IMR-90 (cell line): ENCODE measurements at regions not wholly inside any gene's neighbourhood (a gene's known extent, or its start where the extent isn't known, plus 50 kb on each side); places are given as distances from the start of the nearest gene placed in this dataset.
A peak's percentile ranks its signal among the peaks of the same experiment; 100 is the strongest.

Experiments used
- ATAC-seq: fragments of 200-7000 bp; cut with Tn5 transposase; 2 replicates; pipeline ENCODE4 v1.9.1; 2020; ENCODE audit warnings: low read depth, mild to moderate bottlenecking, moderate library complexity
- BruUV-seq: library from RNA; stranded (reverse); fragments of 400-500 nt; replicated peaks from 2 replicates; lab custom pipeline; 2021; lab: Mats Ljungman, UMichigan
- CTCF ChIA-PET: fragments of 300-600 bp; formaldehyde crosslinking; extraction: SDS; loops from one replicate; lab custom pipeline; 2021; ENCODE audit warnings: antibody characterized with exemption; lab: Yijun Ruan, JAX
- POLR2A ChIA-PET: fragments of 300-600 bp; sonication (Branson Sonifier 250); formaldehyde crosslinking; loops from one replicate; lab custom pipeline; 2022; ENCODE audit warnings: antibody characterized with exemption; ENCODE audit not compliant: unreplicated experiment; lab: Charles Lee
- DNase-seq: peaks from one replicate; pipeline ENCODE4 v3.0.0; 2013
- H2AFZ ChIP-seq: replicated peaks from 2 replicates; pipeline ENCODE3; 2013; ENCODE audit warnings: low read length, mild to moderate bottlenecking; ENCODE audit not compliant: poor library complexity
- H2AK5ac ChIP-seq: 2 replicates; pipeline ENCODE4 v1.6.1; 2013; ENCODE audit warnings: low read depth, low read length, inconsistent platforms
- H2AK9ac ChIP-seq: replicated peaks from 2 replicates; pipeline ENCODE3; 2013; ENCODE audit warnings: mild to moderate bottlenecking, low read depth, low read length, moderate library complexity; ENCODE audit not compliant: poor library complexity
- H2BK120ac ChIP-seq: 2 replicates; pipeline ENCODE4 v1.6.1; 2013; ENCODE audit warnings: low read depth, low read length, inconsistent platforms
- H2BK15ac ChIP-seq: 3 replicates; pipeline ENCODE4 v1.6.1; 2013; ENCODE audit warnings: low read depth, low read length, inconsistent platforms
- H2BK20ac ChIP-seq: 2 replicates; pipeline ENCODE4 v1.6.1; 2013; ENCODE audit warnings: low read depth, mild to moderate bottlenecking, inconsistent platforms, low read length, moderate library complexity
- H2BK5ac ChIP-seq: 2 replicates; pipeline ENCODE4 v1.6.1; 2013; ENCODE audit warnings: mild to moderate bottlenecking, low read depth, low read length, inconsistent platforms; ENCODE audit not compliant: poor library complexity, severe bottlenecking
- H3K14ac ChIP-seq: replicated peaks from 2 replicates; pipeline ENCODE4 v1.6.1; 2013; ENCODE audit warnings: low read depth, low read length, inconsistent platforms
- H3K18ac ChIP-seq: 2 replicates; pipeline ENCODE4 v1.6.1; 2013; ENCODE audit warnings: low read depth, low read length, control low read depth
- H3K23ac ChIP-seq: 2 replicates; pipeline ENCODE4 v1.6.1; 2013; ENCODE audit warnings: low read depth, low read length, inconsistent platforms
- H3K27ac ChIP-seq: 2 replicates; pipeline ENCODE4 v1.5.1; 2013; ENCODE audit warnings: mild to moderate bottlenecking, control low read depth, low read length; ENCODE audit not compliant: insufficient read depth
- H3K27me3 ChIP-seq: 2 replicates; pipeline ENCODE4 v1.6.1; 2013; ENCODE audit warnings: low read length; ENCODE audit not compliant: control insufficient read depth, insufficient read depth
- H3K36me3 ChIP-seq: 2 replicates; pipeline ENCODE4 v1.6.1; 2013; ENCODE audit warnings: low read length, mixed read lengths; ENCODE audit not compliant: control insufficient read depth, insufficient read depth
- H3K4ac ChIP-seq: 2 replicates; pipeline ENCODE4 v1.6.1; 2013; ENCODE audit warnings: low read depth, low read length, inconsistent platforms
- H3K4me1 ChIP-seq: 2 replicates; pipeline ENCODE4 v1.6.1; 2013; ENCODE audit warnings: low read length, mixed read lengths; ENCODE audit not compliant: control insufficient read depth, insufficient read depth
- H3K4me2 ChIP-seq: 2 replicates; pipeline ENCODE4 v1.6.1; 2013; ENCODE audit warnings: low read depth, mild to moderate bottlenecking, control low read depth, low read length, moderate library complexity
- H3K4me3 ChIP-seq: 2 replicates; pipeline ENCODE4 v1.5.1; 2013; ENCODE audit warnings: low read depth, mild to moderate bottlenecking, control low read depth, low read length, moderate library complexity; ENCODE audit not compliant: insufficient read depth
- H3K56ac ChIP-seq: 2 replicates; pipeline ENCODE4 v1.6.1; 2013; ENCODE audit warnings: low read length, inconsistent platforms; ENCODE audit not compliant: insufficient read depth; ENCODE audit errors: extremely low read depth
- H3K79me1 ChIP-seq, 2 experiments: 2 replicates each; pipeline ENCODE4 v1.6.1; 2013; ENCODE audit warnings: low read length in 2 of 2, inconsistent platforms in 1 of 2, low read depth in 1 of 2
- H3K9ac ChIP-seq: 2 replicates; pipeline ENCODE4 v1.6.1; 2013; ENCODE audit warnings: low read depth, low read length, control low read depth
- H3K9me1 ChIP-seq: 2 replicates; pipeline ENCODE4 v1.6.1; 2013; ENCODE audit warnings: low read length, inconsistent platforms; ENCODE audit not compliant: insufficient read depth
- H3K9me3 ChIP-seq: 2 replicates; pipeline ENCODE4 v1.6.1; 2013; ENCODE audit warnings: low read length; ENCODE audit not compliant: control insufficient read depth, insufficient read depth
- H4K20me1 ChIP-seq: 2 replicates; pipeline ENCODE4 v1.6.1; 2013; ENCODE audit warnings: low read length, inconsistent platforms; ENCODE audit not compliant: insufficient read depth
- H4K5ac ChIP-seq: 2 replicates; pipeline ENCODE4 v1.6.1; 2013; ENCODE audit warnings: mild to moderate bottlenecking, low read depth, low read length, control low read depth
- H4K8ac ChIP-seq, 2 experiments: 2 replicates each; pipeline ENCODE4 v1.6.1; 2013; ENCODE audit warnings: low read depth in 2 of 2, low read length in 2 of 2, control low read depth in 1 of 2, inconsistent platforms in 1 of 2
- H4K91ac ChIP-seq: 2 replicates; pipeline ENCODE4 v1.6.1; 2013; ENCODE audit warnings: low read depth, low read length, inconsistent platforms; ENCODE audit not compliant: insufficient read depth
- BHLHE40 ChIP-seq: fragments of 150-350 bp; IDR thresholded peaks from 2 replicates; pipeline ENCODE4 v1.6.1; 2016; ENCODE audit warnings: mild to moderate bottlenecking, low read depth, low read length
- CEBPB ChIP-seq: IDR thresholded peaks from 2 replicates; pipeline ENCODE4 v1.6.1; 2012; ENCODE audit warnings: low read depth, low read length, improper control_type of control experiment
- CHD1 ChIP-seq: IDR thresholded peaks from 2 replicates; pipeline ENCODE4 v1.6.1; 2012; ENCODE audit warnings: low read depth, low read length, improper control_type of control experiment
- CTCF ChIP-seq: conservative IDR thresholded peaks from 2 replicates; pipeline ENCODE4 v1.5.1; 2012; ENCODE audit warnings: mild to moderate bottlenecking, low read depth, low read length, improper control_type of control experiment
- FOS ChIP-seq: fragments of 150-350 bp; IDR thresholded peaks from 2 replicates; pipeline ENCODE4 v1.6.1; 2016; ENCODE audit warnings: low read depth, low read length
- MAFK ChIP-seq: IDR thresholded peaks from 2 replicates; pipeline ENCODE4 v1.6.1; 2012; ENCODE audit warnings: low read depth, low read length, improper control_type of control experiment
- MAZ ChIP-seq: IDR thresholded peaks from 2 replicates; pipeline ENCODE4 v1.6.1; 2012; ENCODE audit warnings: low read depth, mild to moderate bottlenecking, low read length, improper control_type of control experiment, moderate library complexity, borderline replicate concordance
- MXI1 ChIP-seq: IDR thresholded peaks from 2 replicates; pipeline ENCODE4 v1.6.1; 2012; ENCODE audit warnings: low read depth, mild to moderate bottlenecking, low read length, moderate library complexity, borderline replicate concordance
- NFE2L2 ChIP-seq: fragments of 150-350 bp; IDR thresholded peaks from 2 replicates; pipeline ENCODE4 v1.6.1; 2016; ENCODE audit warnings: low read depth, mild to moderate bottlenecking, low read length
- POLR2A ChIP-seq: IDR thresholded peaks from 2 replicates; pipeline ENCODE4 v1.6.1; 2012; ENCODE audit warnings: mild to moderate bottlenecking, low read depth, low read length
- RAD21 ChIP-seq: IDR thresholded peaks from 2 replicates; pipeline ENCODE4 v1.6.1; 2012; ENCODE audit warnings: low read length, improper control_type of control experiment
- RCOR1 ChIP-seq: IDR thresholded peaks from 2 replicates; pipeline ENCODE4 v1.6.1; 2012; ENCODE audit warnings: mild to moderate bottlenecking, low read length, improper control_type of control experiment; ENCODE audit not compliant: insufficient replicate concordance
- RFX5 ChIP-seq: IDR thresholded peaks from 2 replicates; pipeline ENCODE4 v1.8.0; 2012; ENCODE audit warnings: low read depth, mild to moderate bottlenecking, low read length, moderate library complexity
- SMC3 ChIP-seq: fragments of 150-350 bp; IDR thresholded peaks from 2 replicates; pipeline ENCODE4 v1.6.1; 2016; ENCODE audit warnings: low read depth, mild to moderate bottlenecking, antibody characterized with exemption, low read length, moderate library complexity
- WGBS, 2 experiments: methylation state at CpG; one replicate each; pipeline versions ENCODE4 v1.1.5 to v1.1.7; 2013; ENCODE audit warnings: missing lambda C conversion rate in 2 of 2; ENCODE audit not compliant: insufficient read length in 1 of 2; ENCODE audit errors: extremely low coverage in 2 of 2; 5-methylcytosine and 5-hydroxymethylcytosine counted together
- dilution Hi-C: fragments of 300-500 bp; cut with HindIII; formaldehyde crosslinking; loops from one replicate; pipeline ENCODE4 v1.14.3; 2018; ENCODE audit warnings: low sequenced_read_pairs; ENCODE audit not compliant: unreplicated experiment
- in situ Hi-C: fragments of 300-500 bp; cut with MboI; formaldehyde crosslinking; loops from 3 replicates; pipeline ENCODE4 v1.14.3; 2019; ENCODE audit warnings: low sequenced_read_pairs, inconsistent platforms, mixed read lengths
- intact Hi-C: fragments of 100-400 bp; cut with micrococcal nuclease; formaldehyde crosslinking; loops from 2 replicates; pipeline ENCODE4 v1.10.0; 2022
- TF ChIP-seq, protein P1 (sequence below): fragments of 150-350 bp; IDR thresholded peaks from 2 replicates; pipeline ENCODE4 v1.6.1; 2016; ENCODE audit warnings: low read depth, mild to moderate bottlenecking, low read length, moderate library complexity, borderline replicate concordance
- TF ChIP-seq, protein P2 (sequence below): fragments of 150-350 bp; IDR thresholded peaks from 2 replicates; pipeline ENCODE4 v1.6.1; 2017; ENCODE audit warnings: mild to moderate bottlenecking, antibody characterized with exemption, low read length, low read depth

DNA sequence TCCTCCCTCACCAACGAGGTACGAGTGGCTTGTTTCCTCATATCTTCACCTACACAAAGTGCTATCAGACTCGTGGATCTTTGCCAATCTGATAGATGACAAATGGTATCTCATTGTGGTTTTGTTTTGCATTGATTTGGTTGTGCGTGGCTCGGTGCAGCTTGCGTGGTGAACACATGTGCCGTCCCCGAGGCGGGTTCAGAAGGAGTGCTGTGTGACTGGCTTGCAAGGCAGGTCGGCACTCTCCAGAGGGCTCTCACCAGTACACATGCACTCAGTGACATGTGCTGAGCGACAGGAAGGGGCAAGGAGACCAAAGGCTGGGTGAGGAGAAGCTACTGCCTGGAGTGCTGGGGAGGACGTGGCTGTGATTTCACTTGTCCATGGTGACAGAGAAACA, 95.3 kb upstream of the PITX1 start:
- H3K56ac ChIP-seq = no peak overlapping the region
- H2BK15ac ChIP-seq = peak overlapping the region; percentile 61; the same call in 1 of the 3 replicates
- H3K4me1 ChIP-seq = peaks cover 26% of the 10 kb centered on the region
- H3K4me2 ChIP-seq = no peak overlapping the region
- H3K36me3 ChIP-seq = no peaks in the 10 kb centered on the region
- H3K27me3 ChIP-seq = no peaks in the 10 kb centered on the region
- in situ Hi-C loops = no loop called here
- no peaks in the 10 kb centered on the region for H3K9me3 ChIP-seq
- no peak overlapping the region for H3K9ac ChIP-seq
- H3K23ac ChIP-seq = no peak overlapping the region
- ChIA-PET CTCF (no interaction called here), POLR2A (no interaction called here)
- H3K4me3 ChIP-seq = no peak overlapping the region
- 88% methylated on average over 7 of the region's 12 CpGs; no CpG with 5 or more reads in 1 of the 2 experiments for WGBS, 2 experiments
- peak overlapping the region; percentile 40; the same call in 1 of the 2 replicates for H3K4ac ChIP-seq
- intact Hi-C loops = no loop called here
- no peak for TF ChIP-seq MAFK
- TF ChIP-seq, protein P1, sequence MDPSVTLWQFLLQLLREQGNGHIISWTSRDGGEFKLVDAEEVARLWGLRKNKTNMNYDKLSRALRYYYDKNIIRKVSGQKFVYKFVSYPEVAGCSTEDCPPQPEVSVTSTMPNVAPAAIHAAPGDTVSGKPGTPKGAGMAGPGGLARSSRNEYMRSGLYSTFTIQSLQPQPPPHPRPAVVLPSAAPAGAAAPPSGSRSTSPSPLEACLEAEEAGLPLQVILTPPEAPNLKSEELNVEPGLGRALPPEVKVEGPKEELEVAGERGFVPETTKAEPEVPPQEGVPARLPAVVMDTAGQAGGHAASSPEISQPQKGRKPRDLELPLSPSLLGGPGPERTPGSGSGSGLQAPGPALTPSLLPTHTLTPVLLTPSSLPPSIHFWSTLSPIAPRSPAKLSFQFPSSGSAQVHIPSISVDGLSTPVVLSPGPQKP = no peak
- TF ChIP-seq SMC3 = no peak
- TF ChIP-seq RFX5 = no peak
- TF ChIP-seq FOS = no peak
- TF ChIP-seq MAZ = no peak
- TF ChIP-seq CHD1 = no peak
- no peak for TF ChIP-seq MXI1
- no peak for TF ChIP-seq CEBPB
- no peak for TF ChIP-seq BHLHE40
- no peak for TF ChIP-seq RCOR1
- TF ChIP-seq, protein P2, sequence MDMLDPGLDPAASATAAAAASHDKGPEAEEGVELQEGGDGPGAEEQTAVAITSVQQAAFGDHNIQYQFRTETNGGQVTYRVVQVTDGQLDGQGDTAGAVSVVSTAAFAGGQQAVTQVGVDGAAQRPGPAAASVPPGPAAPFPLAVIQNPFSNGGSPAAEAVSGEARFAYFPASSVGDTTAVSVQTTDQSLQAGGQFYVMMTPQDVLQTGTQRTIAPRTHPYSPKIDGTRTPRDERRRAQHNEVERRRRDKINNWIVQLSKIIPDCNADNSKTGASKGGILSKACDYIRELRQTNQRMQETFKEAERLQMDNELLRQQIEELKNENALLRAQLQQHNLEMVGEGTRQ = no peak
- TF ChIP-seq CTCF = no peak
- no peak for TF ChIP-seq NFE2L2
- no peak for TF ChIP-seq RAD21
- TF ChIP-seq POLR2A = no peak
- H4K5ac ChIP-seq = no peak overlapping the region
- DNase-seq (no peak), ATAC-seq (no peak)
- H4K20me1 ChIP-seq = no peaks in the 10 kb centered on the region
- H2BK20ac ChIP-seq = no peak overlapping the region
- peak overlapping the region in 1 of 2 experiments; percentile 39; a peak in 1 of 4 replicates for H4K8ac ChIP-seq
- H4K91ac ChIP-seq = peak overlapping the region; percentile 43
- H2BK120ac ChIP-seq = peak overlapping the region; percentile 50; the same call in 1 of the 2 replicates
- peaks cover 0 to 4% of the 10 kb centered on the region in 2 experiments; a peak in 1 of 4 replicates for H3K79me1 ChIP-seq
- H2AK9ac ChIP-seq = no peak overlapping the region
- H2AFZ ChIP-seq = no peak overlapping the region
- dilution Hi-C loops = no loop called here
- H3K18ac ChIP-seq = no peak overlapping the region
- BruUV-seq = no TSS peak
- H2AK5ac ChIP-seq = peak overlapping the region; percentile 38
- H3K14ac ChIP-seq = no peak overlapping the region
- no peak overlapping the region for H2BK5ac ChIP-seq
- no peak overlapping the region for H3K27ac ChIP-seq
- peaks cover 29% of the 10 kb centered on the region for H3K9me1 ChIP-seq
